Rectal smooth muscle tissue (tissue), 1 donor: ENCODE measurements at regions not wholly inside any gene's neighbourhood (a gene's known extent, or its start where the extent isn't known, plus 50 kb on each side); places are given as distances from the start of the nearest gene placed in this dataset.

ENCODE experiments used
- H3K27ac ChIP-seq: one replicate; pipeline ENCODE4 v1.7.0; 2013; ENCODE audit warnings: low read depth, low read length, inconsistent platforms
- H3K27me3 ChIP-seq: one replicate; pipeline ENCODE4 v1.7.0; 2013; ENCODE audit warnings: low read length; ENCODE audit not compliant: control insufficient read depth, insufficient read depth
- H3K36me3 ChIP-seq: one replicate; pipeline ENCODE4 v1.7.0; 2013; ENCODE audit warnings: low read length; ENCODE audit not compliant: control insufficient read depth, insufficient read depth
- H3K4me1 ChIP-seq: one replicate; pipeline ENCODE4 v1.7.0; 2013; ENCODE audit warnings: low read length; ENCODE audit not compliant: control insufficient read depth, insufficient read depth
- H3K4me3 ChIP-seq: one replicate; pipeline ENCODE4 v1.7.0; 2013; ENCODE audit warnings: low read length
- H3K9ac ChIP-seq: one replicate; pipeline ENCODE4 v1.7.0; 2013; ENCODE audit warnings: low read length

DNA sequence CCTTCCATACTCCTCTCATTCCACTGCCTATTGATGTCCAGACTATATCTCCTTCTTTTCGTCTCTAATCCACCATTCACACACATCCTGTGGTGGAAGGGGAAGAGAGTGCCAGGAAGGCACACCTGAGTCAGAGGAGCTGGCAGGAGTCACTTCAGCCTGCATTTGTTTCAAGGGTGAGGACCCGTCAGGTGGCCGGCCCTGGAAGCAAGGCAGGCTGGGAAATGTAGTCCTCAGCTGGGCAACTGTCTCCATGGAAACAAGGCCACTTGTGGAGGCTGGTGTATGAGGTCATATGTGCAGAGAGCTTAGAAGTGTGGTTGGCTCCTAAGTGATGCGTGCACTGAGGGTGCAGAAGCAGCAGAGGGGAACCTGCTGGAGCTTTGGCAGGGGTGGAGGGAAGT, 278.4 kb downstream of the NSG2 start:
- Histone ChIP-seq H3K27ac (no peak overlapping the region), H3K36me3 (no peaks in the 10 kb centered on the region), H3K9ac (no peak overlapping the region), H3K4me1 (no peaks in the 10 kb centered on the region), H3K27me3 (peaks cover 2% of the 10 kb centered on the region), H3K4me3 (no peak overlapping the region)

DNA sequence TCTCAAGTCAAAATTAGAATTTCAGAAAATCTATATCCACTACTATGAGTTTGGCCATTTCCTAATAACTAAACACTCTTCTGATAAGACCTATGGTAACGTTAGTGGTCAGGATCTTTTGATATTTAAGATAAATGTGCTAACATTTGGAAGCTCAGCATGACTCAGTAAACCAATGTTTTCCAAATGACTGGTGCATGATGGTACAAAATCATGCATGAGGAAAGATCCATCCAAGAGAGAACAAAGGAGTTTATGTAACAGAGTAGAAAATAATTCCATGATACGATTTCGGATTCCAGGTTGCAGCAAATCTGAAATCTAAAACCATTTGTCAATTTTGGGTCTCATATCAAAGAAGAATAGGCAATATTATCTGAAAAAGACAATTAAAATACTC, 279.2 kb downstream of the NSG2 start:
- Histone ChIP-seq H3K4me3 (no peak overlapping the region), H3K27ac (no peak overlapping the region), H3K9ac (no peak overlapping the region), H3K27me3 (peaks cover 2% of the 10 kb centered on the region), H3K4me1 (no peaks in the 10 kb centered on the region), H3K36me3 (no peaks in the 10 kb centered on the region)

DNA sequence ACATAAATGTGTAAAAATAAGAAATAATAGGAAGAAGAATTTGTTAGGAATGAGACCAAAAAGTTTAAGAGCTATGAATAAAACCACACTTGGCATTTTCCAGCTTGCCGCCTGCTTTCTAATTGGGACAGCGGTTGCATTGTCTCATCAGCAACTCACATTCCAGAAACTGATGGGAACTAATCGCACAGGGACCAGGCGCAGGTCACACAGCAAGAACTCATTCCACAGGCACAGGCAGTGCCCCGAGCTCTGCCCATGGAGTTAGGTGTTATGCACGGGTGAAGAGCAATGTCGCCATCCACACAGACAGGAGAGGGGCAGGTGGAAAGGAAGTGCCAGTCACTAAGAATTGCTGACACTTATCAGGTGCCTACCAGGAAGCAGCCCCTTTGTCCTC, 279.9 kb downstream of the NSG2 start:
- no peak overlapping the region for H3K27ac ChIP-seq
- no peak overlapping the region for H3K4me3 ChIP-seq
- no peak overlapping the region for H3K9ac ChIP-seq
- no peaks in the 10 kb centered on the region for H3K36me3 ChIP-seq
- H3K27me3 ChIP-seq, result no peaks in the 10 kb centered on the region
- H3K4me1 ChIP-seq, result no peaks in the 10 kb centered on the region

DNA sequence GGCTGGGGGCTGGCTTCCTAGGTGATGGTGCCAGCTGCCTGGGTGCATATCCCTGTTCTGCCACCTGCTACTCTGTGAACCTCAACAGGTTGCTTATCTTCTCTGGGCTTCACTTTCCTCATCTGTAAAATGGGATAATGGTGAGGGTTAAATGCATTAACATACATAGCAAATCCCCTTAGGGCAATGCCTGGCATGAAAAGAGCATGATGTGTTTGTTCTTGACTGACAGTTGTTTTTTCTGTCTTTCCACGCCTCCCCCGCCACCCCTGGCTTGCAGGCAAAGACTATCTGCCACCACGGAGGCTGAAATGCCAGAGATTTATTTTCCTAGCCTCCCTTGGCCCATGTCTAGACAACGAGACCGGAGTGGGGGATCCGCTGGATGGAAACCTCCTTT, 280.5 kb downstream of the NSG2 start:
- Histone ChIP-seq H3K4me1 (no peaks in the 10 kb centered on the region), H3K27ac (no peak overlapping the region), H3K4me3 (no peak overlapping the region), H3K27me3 (no peaks in the 10 kb centered on the region), H3K36me3 (no peaks in the 10 kb centered on the region), H3K9ac (no peak overlapping the region)

DNA sequence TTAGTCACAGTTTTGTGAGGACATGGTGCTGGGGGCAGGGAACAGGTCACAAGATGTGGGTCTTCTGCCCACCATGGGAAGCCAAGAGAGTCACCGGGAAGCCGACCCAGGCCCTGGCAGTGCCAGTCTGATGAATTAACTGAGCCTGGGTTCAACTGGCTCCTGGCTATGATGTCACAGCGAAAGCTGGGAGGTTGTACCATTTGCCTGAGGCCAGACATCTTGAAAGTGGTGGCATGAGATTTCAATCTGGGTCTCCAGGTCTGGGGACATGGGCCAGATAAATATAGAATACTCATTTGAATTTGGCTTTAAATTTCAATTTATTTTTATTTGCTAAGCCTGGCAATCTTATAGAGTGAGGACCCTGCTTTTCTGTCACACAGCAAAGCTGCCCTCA, 280.9 kb downstream of the NSG2 start:
- H3K27me3 ChIP-seq, result no peaks in the 10 kb centered on the region

DNA sequence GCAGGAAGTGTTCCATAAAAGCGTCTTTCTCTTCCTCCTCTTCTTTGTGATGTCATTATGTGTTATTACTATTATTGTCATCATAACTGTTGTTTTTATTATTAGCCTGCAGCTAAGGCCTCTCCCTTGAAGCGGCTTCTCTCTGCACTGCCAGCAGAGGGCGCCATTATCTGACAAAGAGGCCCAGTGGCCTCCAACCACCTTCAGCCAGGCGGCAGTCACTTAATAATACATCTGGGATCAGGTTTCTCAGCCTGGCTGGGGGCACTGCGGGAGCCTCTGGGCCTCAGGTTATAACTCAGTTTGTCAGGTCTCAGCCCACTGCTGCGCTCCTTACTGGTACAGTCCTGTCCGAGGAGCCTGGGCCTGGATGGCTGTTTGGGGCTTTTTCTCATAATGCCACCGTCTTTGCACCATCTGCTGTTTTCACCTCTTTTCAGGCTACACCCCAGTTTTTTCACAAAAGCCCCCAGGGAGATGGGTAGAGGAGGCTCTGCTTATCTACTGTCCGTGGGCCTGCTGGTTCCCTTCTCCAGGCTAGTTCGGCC, 281.9 kb downstream of the NSG2 start:
- H3K4me1 ChIP-seq, result no peaks in the 10 kb centered on the region
- H3K9ac ChIP-seq, result no peak overlapping the region
- no peaks in the 10 kb centered on the region for H3K27me3 ChIP-seq
- no peak overlapping the region for H3K4me3 ChIP-seq
- H3K27ac ChIP-seq, result no peak overlapping the region
- no peaks in the 10 kb centered on the region for H3K36me3 ChIP-seq

More for the DNA sequence above, 280.9 kb downstream of the NSG2 start:
- Histone ChIP-seq H3K4me3 (no peak overlapping the region), H3K9ac (no peak overlapping the region), H3K27ac (no peak overlapping the region), H3K4me1 (no peaks in the 10 kb centered on the region), H3K36me3 (no peaks in the 10 kb centered on the region)

DNA sequence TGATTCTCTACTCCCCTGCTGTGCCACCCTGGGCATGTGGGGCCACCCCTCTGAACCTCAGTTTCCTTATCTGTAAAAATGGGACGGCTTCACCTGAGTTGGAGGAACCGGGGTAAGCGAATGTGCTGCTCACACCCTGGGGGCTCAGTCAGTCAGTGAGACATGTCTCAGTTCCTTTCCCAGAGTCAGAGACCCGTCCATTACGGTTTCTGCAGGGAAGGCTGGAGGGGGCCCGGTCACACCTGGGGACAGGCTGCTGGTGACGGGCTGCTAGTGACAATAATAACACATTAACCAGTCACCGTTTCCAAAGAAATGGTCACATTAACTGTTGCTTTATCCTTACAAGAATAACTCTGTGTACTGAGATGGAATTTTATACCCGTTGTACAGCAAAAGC, 282.4 kb downstream of the NSG2 start:
- no peak overlapping the region for H3K9ac ChIP-seq
- no peaks in the 10 kb centered on the region for H3K27me3 ChIP-seq
- no peaks in the 10 kb centered on the region for H3K4me1 ChIP-seq
- H3K36me3 ChIP-seq, result no peaks in the 10 kb centered on the region
- H3K27ac ChIP-seq, result no peak overlapping the region
- H3K4me3 ChIP-seq, result no peak overlapping the region

DNA sequence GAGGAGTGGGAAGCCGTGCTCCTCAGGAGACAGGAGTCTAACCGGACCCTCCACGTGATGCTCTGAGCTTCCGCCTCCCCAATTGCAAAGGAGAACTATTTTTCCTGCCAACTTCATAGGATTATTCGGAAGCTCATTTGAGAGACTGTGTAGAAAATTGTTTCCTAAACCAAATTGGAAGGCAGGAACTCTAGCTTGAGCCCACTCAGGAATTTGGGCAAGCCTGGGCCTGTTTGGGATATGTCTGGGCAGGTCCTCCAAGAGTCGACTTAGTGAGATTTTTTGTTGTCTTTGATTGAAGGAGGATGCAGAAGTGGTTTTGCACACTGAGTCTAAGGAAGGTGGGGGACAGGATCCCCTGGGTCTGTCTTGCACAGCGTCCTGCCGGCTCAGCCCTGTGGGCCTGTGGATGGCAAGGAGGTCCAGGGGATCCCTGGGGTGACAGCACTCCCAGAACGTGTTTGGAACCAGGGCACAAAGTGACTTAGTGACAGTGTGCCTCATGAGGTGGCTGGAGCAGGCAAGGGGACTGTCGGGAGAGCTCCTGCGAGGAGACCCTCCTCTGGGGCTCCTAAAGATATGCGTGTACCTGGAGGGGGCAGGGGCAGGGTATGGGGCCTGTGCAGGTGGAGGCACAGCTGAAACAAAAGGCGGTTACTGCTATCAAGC, 283.3 kb downstream of the NSG2 start:
- no peak overlapping the region for H3K9ac ChIP-seq
- H3K27ac ChIP-seq, result no peak overlapping the region
- H3K4me3 ChIP-seq, result no peak overlapping the region
- H3K4me1 ChIP-seq, result no peaks in the 10 kb centered on the region
- H3K36me3 ChIP-seq, result no peaks in the 10 kb centered on the region
- no peaks in the 10 kb centered on the region for H3K27me3 ChIP-seq

DNA sequence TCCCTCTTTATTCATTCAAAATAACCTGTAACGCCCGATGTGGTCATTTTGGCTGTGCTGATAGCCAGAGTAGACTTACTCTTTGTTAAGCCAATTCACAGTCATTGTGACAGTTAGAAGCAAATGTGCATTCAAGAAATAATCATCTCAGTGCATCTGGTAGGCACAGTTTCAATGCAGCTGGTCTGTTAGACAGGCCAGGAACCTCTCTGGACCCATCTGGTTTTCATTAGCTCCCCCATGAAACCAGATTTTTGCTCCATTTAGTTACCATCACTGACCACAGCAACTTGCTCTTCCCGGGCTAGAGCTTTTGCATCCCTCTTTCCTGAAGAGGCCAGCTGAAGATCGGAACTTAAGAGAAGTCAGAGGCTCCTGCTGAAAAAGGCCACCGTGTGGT, 284.2 kb downstream of the NSG2 start:
- Histone ChIP-seq H3K27ac (no peak overlapping the region), H3K4me1 (no peaks in the 10 kb centered on the region), H3K27me3 (no peaks in the 10 kb centered on the region), H3K9ac (no peak overlapping the region), H3K4me3 (no peak overlapping the region), H3K36me3 (no peaks in the 10 kb centered on the region)

DNA sequence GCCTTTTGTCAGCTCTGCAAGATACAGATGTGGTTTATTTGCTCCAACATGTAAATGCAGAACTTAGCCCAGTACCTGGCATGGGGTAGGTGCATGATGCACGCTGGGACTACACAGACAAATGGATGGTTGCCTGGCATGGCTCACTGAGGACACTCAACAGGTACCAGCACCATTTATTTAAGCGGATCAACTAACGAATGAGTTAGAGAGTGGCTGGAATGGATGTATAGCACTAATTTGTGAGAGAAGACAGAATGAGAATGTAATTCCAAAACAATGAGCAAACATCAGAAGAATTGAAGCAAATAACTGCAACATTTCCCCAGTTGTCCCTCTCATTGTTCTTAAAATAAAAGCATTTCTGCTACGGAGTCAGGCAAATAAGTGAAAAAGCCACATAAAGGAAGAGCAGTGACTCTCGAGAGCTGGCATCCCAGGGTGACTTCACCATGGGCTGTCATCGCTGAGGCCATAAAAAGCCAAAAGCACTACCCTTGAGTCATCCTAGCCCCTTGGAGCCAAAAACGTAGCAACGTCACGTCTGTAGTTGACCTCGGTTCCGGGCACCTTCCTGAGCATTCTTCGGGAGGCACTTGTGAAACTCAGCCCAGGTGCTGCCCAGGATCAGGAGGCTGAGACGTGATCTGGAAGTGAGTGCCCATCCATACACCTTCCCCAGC, 290.3 kb downstream of the NSG2 start:
- H3K9ac ChIP-seq, result no peak overlapping the region
- H3K27ac ChIP-seq, result no peak overlapping the region
- no peaks in the 10 kb centered on the region for H3K4me1 ChIP-seq
- no peaks in the 10 kb centered on the region for H3K36me3 ChIP-seq
- H3K4me3 ChIP-seq, result no peak overlapping the region
- H3K27me3 ChIP-seq, result no peaks in the 10 kb centered on the region

DNA sequence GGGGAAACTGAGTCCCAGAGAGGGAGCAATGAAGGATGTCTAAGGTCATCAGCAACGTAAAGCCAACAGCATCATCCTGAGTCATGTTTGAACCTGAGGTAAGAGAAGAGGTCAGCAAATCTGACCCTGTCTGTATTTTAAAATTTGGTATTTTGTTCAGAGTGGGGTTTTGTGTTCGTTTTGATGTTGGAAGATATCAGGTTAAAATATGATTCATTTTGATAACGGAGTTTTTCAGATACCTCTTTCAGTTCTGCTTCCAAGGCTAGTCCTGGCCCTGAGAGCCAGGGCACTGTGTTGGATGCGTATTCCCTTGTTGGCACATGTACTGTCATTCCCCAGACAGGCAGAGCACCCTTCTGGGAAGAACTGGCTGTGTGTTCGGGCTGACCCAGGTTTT, 291.0 kb downstream of the NSG2 start:
- H3K27ac ChIP-seq, result no peak overlapping the region

DNA sequence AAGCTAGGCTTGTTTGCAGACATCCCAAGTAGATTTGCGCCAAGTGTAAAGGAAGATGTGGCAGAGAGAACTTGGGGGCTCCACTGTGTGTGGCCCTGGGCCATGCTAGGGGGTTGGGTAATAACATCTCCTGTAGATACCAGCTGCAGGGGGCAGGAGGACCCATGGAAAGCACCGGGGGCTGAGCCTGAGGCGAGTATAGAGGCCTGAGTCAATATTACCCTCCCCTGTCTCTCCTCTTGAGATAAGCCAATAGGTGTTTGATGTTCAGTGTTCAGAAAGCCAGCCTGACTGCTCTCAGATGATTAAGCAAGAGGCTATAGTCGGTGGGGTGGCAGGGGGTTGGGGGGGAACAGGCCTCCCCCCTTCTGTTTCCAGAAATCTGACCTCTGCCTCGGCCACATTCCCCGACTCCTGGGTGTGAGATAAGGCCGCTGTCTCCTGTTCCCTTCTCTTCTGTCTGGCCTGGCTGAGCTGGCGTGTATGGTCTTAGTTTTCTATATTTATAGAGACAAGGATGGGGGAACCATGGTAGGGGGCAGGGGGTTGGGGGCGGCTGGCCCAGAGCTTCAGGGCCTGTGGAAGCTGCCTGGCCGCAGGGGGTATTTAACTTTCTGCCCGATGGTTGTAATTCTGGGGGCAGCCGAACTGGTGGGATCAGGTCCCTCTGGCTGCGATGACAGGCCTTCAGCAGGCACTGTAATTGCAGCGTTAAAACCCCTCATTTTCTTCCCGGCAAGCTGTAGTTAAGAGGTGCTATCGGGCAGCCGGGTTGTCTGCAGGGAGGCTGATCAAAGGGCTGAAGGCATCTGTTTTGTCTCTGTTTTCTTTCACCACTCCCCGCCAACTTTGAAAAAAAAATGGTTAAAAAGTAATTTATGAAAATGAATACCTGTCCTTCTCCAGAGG, 292.0 kb downstream of the NSG2 start:
- Histone ChIP-seq H3K27me3 (no peaks in the 10 kb centered on the region), H3K4me3 (no peak overlapping the region), H3K27ac (no peak overlapping the region), H3K4me1 (no peaks in the 10 kb centered on the region), H3K36me3 (no peaks in the 10 kb centered on the region), H3K9ac (no peak overlapping the region)

More for the DNA sequence above, 291.0 kb downstream of the NSG2 start:
- H3K9ac ChIP-seq, result no peak overlapping the region
- no peaks in the 10 kb centered on the region for H3K4me1 ChIP-seq
- H3K27me3 ChIP-seq, result no peaks in the 10 kb centered on the region
- no peak overlapping the region for H3K4me3 ChIP-seq
- H3K36me3 ChIP-seq, result no peaks in the 10 kb centered on the region
